HepG2 (cell line): ENCODE measurements at regions not wholly inside any gene's neighbourhood (a gene's known extent, or its start where the extent isn't known, plus 50 kb on each side); places are given as distances from the start of the nearest gene placed in this dataset.

Experiments
- CHD4 ChIP-seq: fragments of 200-600 bp; sonication (generic); IDR thresholded peaks from 2 replicates; pipeline ENCODE4 v1.7.0; 2017; ENCODE audit warnings: mild to moderate bottlenecking, low read length, borderline replicate concordance
- FOSL1 ChIP-seq: sonication (generic); formaldehyde crosslinking; IDR thresholded peaks from 2 replicates; pipeline ENCODE4 v1.9.0; 2021; ENCODE audit warnings: missing genetic modification reagents, borderline replicate concordance
- GATAD1 ChIP-seq: IDR thresholded peaks from 2 replicates; pipeline ENCODE4 v1.6.1; 2016; ENCODE audit warnings: missing genetic modification reagents, missing compliant biosample characterization
- HMGA1 ChIP-seq: sonication (generic); formaldehyde crosslinking; conservative IDR thresholded peaks from 2 replicates; pipeline ENCODE4 v1.4.0; 2020; ENCODE audit warnings: missing genetic modification reagents
- HOXD1 ChIP-seq: sonication (generic); formaldehyde crosslinking; IDR thresholded peaks from 2 replicates; pipeline ENCODE4 v1.5.0; 2020; ENCODE audit warnings: missing genetic modification reagents
- KMT2B ChIP-seq: IDR thresholded peaks from 2 replicates; pipeline ENCODE4 v1.6.1; 2016; ENCODE audit warnings: missing genetic modification reagents, missing compliant biosample characterization
- NFYC ChIP-seq: IDR thresholded peaks from 2 replicates; pipeline ENCODE4 v1.6.1; 2016; ENCODE audit warnings: missing genetic modification reagents, missing compliant biosample characterization
- PHF8 ChIP-seq: sonication (generic); formaldehyde crosslinking; IDR thresholded peaks from 2 replicates; pipeline ENCODE4 v1.5.0; 2020; ENCODE audit warnings: missing genetic modification reagents
- PLRG1 ChIP-seq: fragments of 450-650 bp; conservative IDR thresholded peaks from 2 replicates; pipeline ENCODE4 v1.6.1; 2016
- SNAI1 ChIP-seq: sonication (generic); formaldehyde crosslinking; IDR thresholded peaks from 2 replicates; pipeline ENCODE4 v1.5.0; 2020; ENCODE audit warnings: mild to moderate bottlenecking, missing genetic modification reagents, borderline replicate concordance
- SNRNP70 ChIP-seq: fragments of 200-400 bp; formaldehyde crosslinking; IDR thresholded peaks from 2 replicates; pipeline ENCODE4 v1.6.1; 2017; ENCODE audit warnings: mild to moderate bottlenecking, low read depth, low read length, moderate library complexity
- ZBTB8A ChIP-seq: sonication (generic); formaldehyde crosslinking; IDR thresholded peaks from 2 replicates; pipeline ENCODE4 v1.4.0; 2020; ENCODE audit warnings: mild to moderate bottlenecking, low read depth, missing genetic modification reagents, borderline replicate concordance
- ZFP1 ChIP-seq: IDR thresholded peaks from 2 replicates; pipeline ENCODE4 v1.6.1; 2016
- ZNF232 ChIP-seq: sonication (generic); formaldehyde crosslinking; IDR thresholded peaks from 2 replicates; pipeline ENCODE4 v1.4.0; 2020; ENCODE audit warnings: missing genetic modification reagents, borderline replicate concordance
- ZNF282 ChIP-seq: fragments of 450-650 bp; IDR thresholded peaks from 2 replicates; pipeline ENCODE4 v1.6.1; 2018; ENCODE audit not compliant: partially characterized antibody
- ZNF674 ChIP-seq: sonication (generic); formaldehyde crosslinking; IDR thresholded peaks from 2 replicates; pipeline ENCODE4 v1.5.0; 2020; ENCODE audit warnings: low read depth, mild to moderate bottlenecking, missing genetic modification reagents
- ZNF703 ChIP-seq: sonication (generic); formaldehyde crosslinking; IDR thresholded peaks from 2 replicates; pipeline ENCODE4 v1.5.1; 2020; ENCODE audit warnings: missing genetic modification reagents, mild to moderate bottlenecking, moderate library complexity, borderline replicate concordance
- ZSCAN21 ChIP-seq: sonication (generic); formaldehyde crosslinking; IDR thresholded peaks from 2 replicates; pipeline ENCODE4 v1.8.0; 2022; ENCODE audit warnings: mild to moderate bottlenecking, missing genetic modification reagents, moderate library complexity, borderline replicate concordance
- TF ChIP-seq, protein P1 (sequence below): sonication (generic); formaldehyde crosslinking; IDR thresholded peaks from 2 replicates; pipeline ENCODE4 v1.4.0; 2020; ENCODE audit warnings: missing genetic modification reagents
- TF ChIP-seq, protein P2 (sequence below): IDR thresholded peaks from 2 replicates; pipeline ENCODE4 v1.6.1; 2016; ENCODE audit warnings: low read depth, missing genetic modification reagents, missing compliant biosample characterization
- TF ChIP-seq, protein P3 (sequence below): sonication (generic); formaldehyde crosslinking; conservative IDR thresholded peaks from 2 replicates; pipeline ENCODE4 v1.4.0; 2020; ENCODE audit warnings: missing genetic modification reagents

DNA sequence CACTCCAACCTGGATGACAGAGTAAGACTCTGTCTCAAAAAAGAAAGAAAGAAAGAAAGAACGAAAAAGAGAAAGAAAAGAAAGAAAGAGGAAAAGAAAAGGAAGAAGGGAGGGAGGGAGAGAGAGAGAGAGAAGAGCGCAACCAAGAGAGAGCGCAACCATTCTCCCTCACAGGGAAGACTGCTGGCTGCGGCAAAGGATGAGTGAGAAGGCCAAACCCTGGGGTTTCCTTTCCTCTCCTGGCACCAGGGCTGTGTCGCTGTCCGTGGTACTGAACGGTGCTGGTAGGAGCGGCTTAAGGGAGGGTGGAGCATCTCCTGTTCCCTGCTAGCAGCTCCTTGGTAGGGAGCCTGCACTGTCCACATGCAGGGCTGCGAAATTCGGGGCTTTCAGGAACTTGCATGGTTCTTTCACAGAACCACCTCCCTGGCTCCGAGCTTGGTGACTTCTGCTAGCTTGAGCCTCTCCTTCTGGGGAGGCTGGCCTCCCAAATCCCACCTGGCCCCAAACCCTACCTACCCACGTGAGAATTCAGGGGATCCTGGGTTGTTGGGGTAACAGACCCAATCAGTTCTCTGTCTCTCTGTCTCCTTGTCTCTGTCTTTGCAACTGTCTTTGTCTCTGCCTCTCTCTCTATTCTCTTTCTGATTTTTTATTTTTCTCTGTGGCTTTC, 51.1 kb upstream of the ZNRF4 start (continued):
- TF ChIP-seq CHD4 (no peak), ZNF674 (CRISPR knock-in tag) (no peak), PLRG1 (no peak), ZFP1 (no peak), NFYC (CRISPR knock-in tag) (peak; percentile 38; the same call in 1 of the 2 replicates), GATAD1 (CRISPR knock-in tag) (peak; percentile 71), ZSCAN21 (CRISPR knock-in tag) (peak; percentile 87), ZBTB8A (CRISPR knock-in tag) (no peak), SNAI1 (CRISPR knock-in tag) (no peak), ZNF232 (peak; percentile 97), SNRNP70 (no peak), KMT2B (CRISPR knock-in tag) (peak; percentile 65), HMGA1 (CRISPR knock-in tag) (no peak), FOSL1 (no peak), HOXD1 (CRISPR knock-in tag) (no peak), PHF8 (CRISPR knock-in tag) (no peak), ZNF703 (no peak), ZNF282 (no peak)
- TF ChIP-seq, protein P1, sequence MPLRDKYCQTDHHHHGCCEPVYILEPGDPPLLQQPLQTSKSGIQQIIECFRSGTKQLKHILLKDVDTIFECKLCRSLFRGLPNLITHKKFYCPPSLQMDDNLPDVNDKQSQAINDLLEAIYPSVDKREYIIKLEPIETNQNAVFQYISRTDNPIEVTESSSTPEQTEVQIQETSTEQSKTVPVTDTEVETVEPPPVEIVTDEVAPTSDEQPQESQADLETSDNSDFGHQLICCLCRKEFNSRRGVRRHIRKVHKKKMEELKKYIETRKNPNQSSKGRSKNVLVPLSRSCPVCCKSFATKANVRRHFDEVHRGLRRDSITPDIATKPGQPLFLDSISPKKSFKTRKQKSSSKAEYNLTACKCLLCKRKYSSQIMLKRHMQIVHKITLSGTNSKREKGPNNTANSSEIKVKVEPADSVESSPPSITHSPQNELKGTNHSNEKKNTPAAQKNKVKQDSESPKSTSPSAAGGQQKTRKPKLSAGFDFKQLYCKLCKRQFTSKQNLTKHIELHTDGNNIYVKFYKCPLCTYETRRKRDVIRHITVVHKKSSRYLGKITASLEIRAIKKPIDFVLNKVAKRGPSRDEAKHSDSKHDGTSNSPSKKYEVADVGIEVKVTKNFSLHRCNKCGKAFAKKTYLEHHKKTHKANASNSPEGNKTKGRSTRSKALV (CRISPR knock-in tag): peak; percentile 72; the same call in 1 of the 2 replicates
- TF ChIP-seq, protein P2, sequence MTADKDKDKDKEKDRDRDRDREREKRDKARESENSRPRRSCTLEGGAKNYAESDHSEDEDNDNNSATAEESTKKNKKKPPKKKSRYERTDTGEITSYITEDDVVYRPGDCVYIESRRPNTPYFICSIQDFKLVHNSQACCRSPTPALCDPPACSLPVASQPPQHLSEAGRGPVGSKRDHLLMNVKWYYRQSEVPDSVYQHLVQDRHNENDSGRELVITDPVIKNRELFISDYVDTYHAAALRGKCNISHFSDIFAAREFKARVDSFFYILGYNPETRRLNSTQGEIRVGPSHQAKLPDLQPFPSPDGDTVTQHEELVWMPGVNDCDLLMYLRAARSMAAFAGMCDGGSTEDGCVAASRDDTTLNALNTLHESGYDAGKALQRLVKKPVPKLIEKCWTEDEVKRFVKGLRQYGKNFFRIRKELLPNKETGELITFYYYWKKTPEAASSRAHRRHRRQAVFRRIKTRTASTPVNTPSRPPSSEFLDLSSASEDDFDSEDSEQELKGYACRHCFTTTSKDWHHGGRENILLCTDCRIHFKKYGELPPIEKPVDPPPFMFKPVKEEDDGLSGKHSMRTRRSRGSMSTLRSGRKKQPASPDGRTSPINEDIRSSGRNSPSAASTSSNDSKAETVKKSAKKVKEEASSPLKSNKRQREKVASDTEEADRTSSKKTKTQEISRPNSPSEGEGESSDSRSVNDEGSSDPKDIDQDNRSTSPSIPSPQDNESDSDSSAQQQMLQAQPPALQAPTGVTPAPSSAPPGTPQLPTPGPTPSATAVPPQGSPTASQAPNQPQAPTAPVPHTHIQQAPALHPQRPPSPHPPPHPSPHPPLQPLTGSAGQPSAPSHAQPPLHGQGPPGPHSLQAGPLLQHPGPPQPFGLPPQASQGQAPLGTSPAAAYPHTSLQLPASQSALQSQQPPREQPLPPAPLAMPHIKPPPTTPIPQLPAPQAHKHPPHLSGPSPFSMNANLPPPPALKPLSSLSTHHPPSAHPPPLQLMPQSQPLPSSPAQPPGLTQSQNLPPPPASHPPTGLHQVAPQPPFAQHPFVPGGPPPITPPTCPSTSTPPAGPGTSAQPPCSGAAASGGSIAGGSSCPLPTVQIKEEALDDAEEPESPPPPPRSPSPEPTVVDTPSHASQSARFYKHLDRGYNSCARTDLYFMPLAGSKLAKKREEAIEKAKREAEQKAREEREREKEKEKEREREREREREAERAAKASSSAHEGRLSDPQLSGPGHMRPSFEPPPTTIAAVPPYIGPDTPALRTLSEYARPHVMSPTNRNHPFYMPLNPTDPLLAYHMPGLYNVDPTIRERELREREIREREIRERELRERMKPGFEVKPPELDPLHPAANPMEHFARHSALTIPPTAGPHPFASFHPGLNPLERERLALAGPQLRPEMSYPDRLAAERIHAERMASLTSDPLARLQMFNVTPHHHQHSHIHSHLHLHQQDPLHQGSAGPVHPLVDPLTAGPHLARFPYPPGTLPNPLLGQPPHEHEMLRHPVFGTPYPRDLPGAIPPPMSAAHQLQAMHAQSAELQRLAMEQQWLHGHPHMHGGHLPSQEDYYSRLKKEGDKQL (CRISPR knock-in tag): no peak
- TF ChIP-seq, protein P3, sequence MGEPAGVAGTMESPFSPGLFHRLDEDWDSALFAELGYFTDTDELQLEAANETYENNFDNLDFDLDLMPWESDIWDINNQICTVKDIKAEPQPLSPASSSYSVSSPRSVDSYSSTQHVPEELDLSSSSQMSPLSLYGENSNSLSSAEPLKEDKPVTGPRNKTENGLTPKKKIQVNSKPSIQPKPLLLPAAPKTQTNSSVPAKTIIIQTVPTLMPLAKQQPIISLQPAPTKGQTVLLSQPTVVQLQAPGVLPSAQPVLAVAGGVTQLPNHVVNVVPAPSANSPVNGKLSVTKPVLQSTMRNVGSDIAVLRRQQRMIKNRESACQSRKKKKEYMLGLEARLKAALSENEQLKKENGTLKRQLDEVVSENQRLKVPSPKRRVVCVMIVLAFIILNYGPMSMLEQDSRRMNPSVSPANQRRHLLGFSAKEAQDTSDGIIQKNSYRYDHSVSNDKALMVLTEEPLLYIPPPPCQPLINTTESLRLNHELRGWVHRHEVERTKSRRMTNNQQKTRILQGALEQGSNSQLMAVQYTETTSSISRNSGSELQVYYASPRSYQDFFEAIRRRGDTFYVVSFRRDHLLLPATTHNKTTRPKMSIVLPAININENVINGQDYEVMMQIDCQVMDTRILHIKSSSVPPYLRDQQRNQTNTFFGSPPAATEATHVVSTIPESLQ (CRISPR knock-in tag): 0 out of 2 replicates have a peak, but pooled peaks have one; percentile 92
